GM19025 (cell line): ENCODE measurements at regions not wholly inside any gene's neighbourhood (a gene's known extent, or its start where the extent isn't known, plus 50 kb on each side); places are given as distances from the start of the nearest gene placed in this dataset.
"Not testable (repeated sequence)": the region's sequence is repeated elsewhere in the genome, so short reads cannot be mapped to it uniquely, and the experiment has no call there.

ENCODE experiments used
- ATAC-seq: cut with Tn5 transposase; IDR thresholded peaks from one replicate; pipeline ENCODE4 v1.9.1; 2021; ENCODE audit warnings: mild to moderate bottlenecking, low read depth, moderate library complexity; ENCODE audit not compliant: unreplicated experiment

DNA sequence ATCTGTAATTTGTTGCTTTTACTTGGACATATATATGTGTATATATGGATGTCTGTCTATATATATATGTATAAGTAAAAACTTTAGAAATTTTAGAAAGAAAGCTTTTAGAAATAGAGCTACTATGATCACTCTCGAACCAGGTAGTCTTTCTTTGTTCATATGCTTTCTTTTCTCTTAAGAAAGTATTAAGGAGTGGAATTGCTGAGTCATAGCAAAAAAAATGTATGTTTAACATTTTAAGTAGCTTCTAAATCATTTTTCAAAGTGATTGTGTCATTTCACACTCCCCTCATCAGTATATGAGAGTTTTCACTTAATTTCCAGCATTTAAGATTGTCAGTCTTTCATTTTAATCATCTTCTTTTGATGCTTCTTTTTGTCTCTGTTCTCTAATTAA, 447.9 kb upstream of the TECRL start:
- no peak for ATAC-seq

DNA sequence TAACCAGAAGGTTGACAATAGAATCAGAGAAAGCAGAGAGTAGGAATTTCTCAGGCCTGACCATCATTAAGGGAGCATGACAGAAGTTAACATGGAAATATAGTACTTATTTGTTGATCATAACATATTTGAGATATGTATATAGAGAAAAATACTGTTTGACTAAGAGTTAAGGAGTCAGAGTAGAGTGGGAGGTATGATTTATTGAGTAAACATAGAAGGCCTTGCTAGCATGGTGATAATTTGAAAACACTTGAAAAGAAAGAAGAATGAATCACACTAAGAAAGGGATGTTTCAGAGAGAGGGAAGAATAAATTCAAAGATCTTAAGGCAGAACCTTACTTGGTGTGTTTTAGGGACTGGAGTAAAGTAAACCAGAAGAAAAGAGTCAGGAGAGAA, 437.2 kb upstream of the TECRL start:
- no peak for ATAC-seq

DNA sequence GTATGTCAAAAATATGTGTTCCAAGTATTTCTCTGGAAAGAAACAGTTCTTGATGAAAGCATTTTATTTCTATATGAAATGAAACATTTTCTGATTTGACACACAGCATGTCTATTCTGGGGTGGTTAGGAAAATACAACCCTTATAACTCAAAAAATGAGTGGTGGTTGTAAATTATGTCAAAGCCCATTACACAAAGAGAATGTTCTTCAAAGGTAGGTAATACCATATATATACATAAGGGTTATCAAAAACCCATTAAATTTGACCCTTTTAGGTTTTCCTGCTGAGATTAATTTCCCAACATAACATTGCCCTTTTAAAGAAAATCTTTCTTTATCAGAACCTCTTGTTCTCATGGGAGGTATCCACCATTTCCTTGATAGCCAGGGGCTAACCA, 420.5 kb upstream of the TECRL start:
- no peak for ATAC-seq

GRCh38 chr4:64824591-64824990, 415.3 kb upstream of the TECRL start:
- ATAC-seq = no peak

DNA sequence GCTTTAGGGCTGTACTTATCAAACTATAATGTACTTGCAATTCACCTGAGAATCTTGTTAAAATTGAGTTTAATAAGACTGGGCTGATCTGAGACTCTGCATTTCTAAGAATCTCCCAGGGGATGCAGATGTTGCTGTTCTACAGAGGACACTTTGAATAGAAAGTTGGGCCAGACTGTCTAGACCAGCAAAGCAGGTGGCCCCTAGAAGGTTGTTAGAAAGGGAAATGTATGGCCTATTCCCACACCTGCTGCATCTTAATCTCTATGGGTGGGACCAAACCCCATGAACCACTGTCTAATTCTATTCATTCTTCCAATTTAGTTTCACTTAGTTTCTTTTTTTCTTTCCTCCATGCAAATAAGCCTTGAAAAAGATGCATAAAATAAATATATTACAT, 413.2 kb upstream of the TECRL start:
- no peak for ATAC-seq

- ATAC-seq = no peak
These were observed 412.1 kb upstream of the TECRL start for GRCh38 chr4:64821219-64821976.

- no peak for ATAC-seq
These were observed 405.4 kb upstream of the TECRL start for GRCh38 chr4:64814616-64815015.

GRCh38 chr4:64807821-64808220, 398.6 kb upstream of the TECRL start:
- ATAC-seq = no peak

- no peak for ATAC-seq
These were observed 390.5 kb upstream of the TECRL start for GRCh38 chr4:64799751-64800150.

DNA sequence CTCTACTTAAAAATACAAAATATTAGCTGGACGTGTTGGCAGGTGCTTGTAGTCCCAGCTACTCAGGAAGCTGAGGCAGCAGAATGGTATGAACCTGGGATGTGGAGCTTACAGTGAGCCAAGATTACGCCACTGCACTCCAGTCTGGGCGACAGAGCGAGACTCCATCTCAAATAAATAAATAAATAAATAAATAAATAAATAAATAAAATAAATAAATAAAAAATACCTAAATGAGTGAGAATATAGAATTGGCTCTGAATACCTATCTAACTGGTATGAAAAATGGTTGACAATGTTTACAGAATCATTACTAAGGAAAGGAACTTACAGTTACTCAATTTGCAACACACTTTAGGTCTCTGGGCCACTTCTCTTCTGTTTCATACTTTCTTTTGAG, 389.6 kb upstream of the TECRL start:
- not testable (repeated sequence) for ATAC-seq

- ATAC-seq = no peak
These were observed 387.3 kb upstream of the TECRL start for GRCh38 chr4:64796581-64796980.

DNA sequence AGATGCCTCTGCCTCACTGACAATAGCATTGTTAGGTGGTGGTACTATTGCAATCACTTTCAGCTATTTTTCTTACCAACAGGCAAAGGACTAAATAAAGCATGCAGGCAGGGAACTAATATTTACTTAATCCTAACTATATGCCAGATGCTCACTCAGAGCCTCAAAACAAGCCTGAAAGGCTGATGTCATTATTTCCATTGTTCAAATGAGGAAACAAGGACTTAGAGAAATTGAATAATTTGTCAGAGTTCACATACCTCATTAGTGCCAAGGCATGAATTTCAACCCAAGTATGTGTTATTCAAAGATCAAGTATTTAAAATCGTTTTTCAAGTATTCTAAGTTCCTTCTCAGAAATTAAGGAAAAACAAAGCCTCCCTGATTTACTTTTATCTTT, 374.9 kb upstream of the TECRL start:
- ATAC-seq = no peak

GRCh38 chr4:64781737-64782326, 372.6 kb upstream of the TECRL start:
- ATAC-seq = no peak

GRCh38 chr4:64780664-64781063, 371.4 kb upstream of the TECRL start:
- no peak for ATAC-seq

- no peak for ATAC-seq
These were observed 368.0 kb upstream of the TECRL start for GRCh38 chr4:64777286-64777685.

GRCh38 chr4:64776820-64777219, 367.6 kb upstream of the TECRL start:
- ATAC-seq = no peak

- ATAC-seq = no peak
These were observed 365.4 kb upstream of the TECRL start for GRCh38 chr4:64774626-64775025.

GRCh38 chr4:64771149-64771548, 361.9 kb upstream of the TECRL start:
- no peak for ATAC-seq

DNA sequence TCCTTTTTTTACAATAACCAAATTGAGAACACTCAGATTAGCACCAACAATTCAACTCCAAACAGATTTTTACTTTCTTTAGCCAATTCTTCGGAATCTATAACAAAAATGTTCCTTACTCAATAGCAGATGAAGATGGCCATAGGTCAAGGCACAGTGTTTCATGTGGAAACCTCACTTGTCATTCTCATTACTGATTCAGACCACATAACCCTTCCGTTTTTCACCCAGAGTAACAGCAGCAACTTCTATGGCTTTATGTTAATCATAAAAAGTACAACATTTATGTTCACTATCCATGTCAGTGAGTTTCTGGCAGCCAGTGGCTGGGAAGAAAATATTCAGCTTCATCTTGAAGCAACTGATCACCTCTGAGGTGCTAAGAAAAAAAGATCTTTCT, 358.3 kb upstream of the TECRL start:
- no peak for ATAC-seq

DNA sequence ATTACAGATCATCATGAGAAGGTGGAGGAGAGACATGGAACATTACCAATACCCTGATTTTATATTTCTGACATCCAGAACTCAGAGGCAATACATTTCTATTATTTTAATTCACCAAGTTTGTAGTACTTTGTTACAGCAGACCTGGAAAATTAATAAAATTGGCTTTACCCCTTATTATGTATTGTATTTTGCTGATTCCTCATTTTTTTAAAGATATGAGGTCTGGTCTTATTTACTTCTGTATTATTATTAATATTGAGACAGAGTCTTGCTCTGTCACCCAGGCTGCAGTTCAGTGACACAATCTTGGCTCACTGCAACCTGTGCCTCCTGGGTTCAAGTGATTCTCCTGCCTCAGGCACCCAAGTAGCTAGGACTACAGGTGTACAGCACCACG, 357.3 kb upstream of the TECRL start:
- ATAC-seq = no peak

DNA sequence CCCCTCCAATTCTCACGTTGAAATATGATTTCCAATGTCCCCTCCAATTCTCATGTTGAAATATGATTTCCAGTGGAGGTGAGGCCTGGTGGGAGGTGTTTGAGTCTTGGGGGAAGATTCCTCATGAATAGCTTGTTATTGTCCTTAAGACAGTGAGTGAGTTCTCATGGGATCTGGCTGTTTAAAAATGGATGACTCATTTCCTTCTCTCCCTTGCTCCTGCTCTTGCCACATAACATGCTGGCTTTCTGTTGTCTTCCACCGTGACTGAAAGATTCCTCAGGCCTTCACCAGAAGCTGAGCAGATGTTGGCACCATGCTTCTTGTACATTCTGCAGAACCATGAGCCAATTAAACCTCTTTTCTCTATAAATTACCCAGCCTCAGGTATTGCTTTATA, 346.8 kb upstream of the TECRL start:
- ATAC-seq = no peak

- no peak for ATAC-seq
These were observed 338.9 kb upstream of the TECRL start for GRCh38 chr4:64747919-64748715.
